H1 (cell line): ENCODE measurements at regions not wholly inside any gene's neighbourhood (a gene's known extent, or its start where the extent isn't known, plus 50 kb on each side); places are given as distances from the start of the nearest gene placed in this dataset.

Source experiments
- TF ChIP-seq, protein P1 (sequence below): IDR thresholded peaks from 2 replicates; pipeline ENCODE4 v1.6.1; 2011; ENCODE audit warnings: low read length, improper control_type of control experiment

- TF ChIP-seq, protein P1, sequence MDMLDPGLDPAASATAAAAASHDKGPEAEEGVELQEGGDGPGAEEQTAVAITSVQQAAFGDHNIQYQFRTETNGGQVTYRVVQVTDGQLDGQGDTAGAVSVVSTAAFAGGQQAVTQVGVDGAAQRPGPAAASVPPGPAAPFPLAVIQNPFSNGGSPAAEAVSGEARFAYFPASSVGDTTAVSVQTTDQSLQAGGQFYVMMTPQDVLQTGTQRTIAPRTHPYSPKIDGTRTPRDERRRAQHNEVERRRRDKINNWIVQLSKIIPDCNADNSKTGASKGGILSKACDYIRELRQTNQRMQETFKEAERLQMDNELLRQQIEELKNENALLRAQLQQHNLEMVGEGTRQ: no peak
These were observed 177.8 kb downstream of the SNX18 start (continued) for GRCh38 chr5:54695198-54695966.
